HCT116 (cell line): ENCODE measurements at regions not wholly inside any gene's neighbourhood (a gene's known extent, or its start where the extent isn't known, plus 50 kb on each side); places are given as distances from the start of the nearest gene placed in this dataset.

ENCODE experiments used
- ATAC-seq: fragments of 200-7000 bp; cut with Tn5 transposase; 2 replicates; pipeline ENCODE4 v1.9.1; 2020; ENCODE audit warnings: mild to moderate bottlenecking, moderate library complexity
- BruUV-seq: library from RNA; stranded (reverse); fragments of 400-500 nt; replicated peaks from 2 replicates; lab custom pipeline; 2021; lab: Mats Ljungman, UMichigan
- CTCF ChIA-PET: fragments of 300-600 bp; sonication (Branson Sonifier 250); formaldehyde crosslinking; loops from one replicate; lab custom pipeline; 2021; ENCODE audit warnings: antibody characterized with exemption; lab: Charles Lee
- POLR2A ChIA-PET: fragments of 300-600, 350-600 bp; sonication (Branson Sonifier 250); formaldehyde crosslinking; loops from one replicate; lab custom pipeline; 2021; ENCODE audit warnings: antibody characterized with exemption; lab: Charles Lee
- RAD21 ChIA-PET, 2 experiments: fragments of 300-600 bp; sonication (Branson Sonifier 250); formaldehyde crosslinking; loops; one replicate each; lab custom pipeline; 2023; ENCODE audit warnings: low total read pairs in 2 of 2; ENCODE audit not compliant: uncharacterized antibody in 2 of 2, unreplicated experiment in 2 of 2, low non-redundant PET in 1 of 2; lab: Charles Lee
- DNase-seq: peaks from one replicate; pipeline ENCODE4 v3.0.0-alpha.2; 2010; ENCODE audit warnings: low read depth, low spot score
- H2AFZ ChIP-seq: fragments of 200-600 bp; shearing (Covaris generic), sonication (generic); 2 replicates; pipeline ENCODE4 v1.6.1; 2017; ENCODE audit warnings: low read depth, mixed run types, mixed read lengths, antibody characterized with exemption, low read length; ENCODE audit not compliant: poor library complexity, severe bottlenecking
- H3K27ac ChIP-seq: 2 replicates; pipeline ENCODE4 v1.5.1; 2012; ENCODE audit warnings: low read depth, low read length
- H3K27me3 ChIP-seq: fragments of 200-600 bp; sonication (generic); 2 replicates; pipeline ENCODE4 v1.6.1; 2016; ENCODE audit warnings: mixed run types, low read length, mixed read lengths; ENCODE audit not compliant: insufficient read depth
- H3K36me3 ChIP-seq, 2 experiments: fragments of 200-500 bp in 1 of 2; fragments of 200-600 bp in 1 of 2; sonication (Bioruptor generic) in 1 of 2; sonication (generic) in 1 of 2; 2 replicates each; pipeline versions ENCODE4 v1.5.1 to v1.6.1; 2014 to 2016; ENCODE audit warnings: low read length in 2 of 2, inconsistent platforms in 1 of 2, mixed read lengths in 1 of 2, mixed run types in 1 of 2; ENCODE audit not compliant: insufficient read depth in 2 of 2, control insufficient read depth in 1 of 2
- H3K4me1 ChIP-seq, 2 experiments: fragments of 200-600 bp in 1 of 2; sonication (generic) in 1 of 2; 2 replicates each; pipeline versions ENCODE4 v1.5.1 to v1.6.1; 2012 to 2017; ENCODE audit warnings: low read length in 2 of 2, inconsistent platforms in 1 of 2, mild to moderate bottlenecking in 1 of 2, mixed read lengths in 1 of 2, mixed run types in 1 of 2, moderate library complexity in 1 of 2; ENCODE audit not compliant: insufficient read depth in 2 of 2, control insufficient read depth in 1 of 2
- H3K4me2 ChIP-seq: fragments of 200-600 bp; sonication (generic); 2 replicates; pipeline ENCODE4 v1.6.1; 2017; ENCODE audit warnings: mixed run types, low read length, mixed read lengths
- H3K4me3 ChIP-seq, 2 experiments: fragments of 200-600 bp in 1 of 2; sonication (generic) in 1 of 2; replicated peaks in 1 of 2; 2 replicates each; pipeline ENCODE4 v1.5.1; 2011 to 2016; ENCODE audit warnings: low read length in 2 of 2, control low read depth in 1 of 2, low read depth in 1 of 2, mild to moderate bottlenecking in 1 of 2, mixed read lengths in 1 of 2, mixed run types in 1 of 2
- H3K79me2 ChIP-seq: fragments of 200-600 bp; sonication (generic); 2 replicates; pipeline ENCODE4 v1.6.1; 2017; ENCODE audit warnings: mild to moderate bottlenecking, mixed run types, low read length, moderate library complexity, mixed read lengths; ENCODE audit not compliant: insufficient read depth
- H3K9ac ChIP-seq: fragments of 200-600 bp; sonication (generic); 2 replicates; pipeline ENCODE4 v1.6.1; 2016; ENCODE audit warnings: low read length, mixed read lengths
- H3K9me2 ChIP-seq: fragments of 200-600 bp; sonication (generic), shearing (Covaris generic); 2 replicates; pipeline ENCODE4 v1.6.1; 2017; ENCODE audit warnings: mixed run types, mild to moderate bottlenecking, moderate library complexity; ENCODE audit not compliant: insufficient read depth
- H3K9me3 ChIP-seq, 2 experiments: fragments of 200-500 bp in 1 of 2; fragments of 200-600 bp in 1 of 2; sonication (Bioruptor generic) in 1 of 2; sonication (generic) in 1 of 2; 2 replicates each; pipeline ENCODE4 v1.6.1; 2014 to 2017; ENCODE audit warnings: low read length in 2 of 2, mixed read lengths in 2 of 2, inconsistent platforms in 1 of 2, low read depth in 1 of 2, mild to moderate bottlenecking in 1 of 2, mixed run types in 1 of 2, moderate library complexity in 1 of 2; ENCODE audit not compliant: control insufficient read depth in 1 of 2, insufficient read depth in 1 of 2
- H4K20me1 ChIP-seq: fragments of 200-600 bp; sonication (generic), shearing (Covaris generic); 2 replicates; pipeline ENCODE4 v1.6.1; 2017; ENCODE audit warnings: mixed run types, mild to moderate bottlenecking, moderate library complexity; ENCODE audit not compliant: insufficient read depth
- CBX3 ChIP-seq: IDR thresholded peaks from 2 replicates; pipeline ENCODE4 v1.6.1; 2012; ENCODE audit warnings: low read depth
- EGR1 ChIP-seq: IDR thresholded peaks from 2 replicates; pipeline ENCODE4 v1.6.1; 2012; ENCODE audit warnings: low read depth
- ELF1 ChIP-seq: IDR thresholded peaks from 2 replicates; pipeline ENCODE4 v1.6.1; 2012; ENCODE audit warnings: low read depth, borderline replicate concordance
- EZH2 ChIP-seq: fragments of 200-600 bp; sonication (generic); IDR thresholded peaks from 2 replicates; pipeline ENCODE4 v1.6.1; 2017; ENCODE audit warnings: antibody characterized with exemption, mixed run types
- EZH2phosphoT487 ChIP-seq: fragments of 200-600 bp; IDR thresholded peaks from 2 replicates; pipeline ENCODE4 v1.6.1; 2018; ENCODE audit warnings: antibody characterized with exemption, borderline replicate concordance
- FOSL1 ChIP-seq: IDR thresholded peaks from 2 replicates; pipeline ENCODE4 v1.6.1; 2012; ENCODE audit warnings: low read depth
- JUND ChIP-seq: IDR thresholded peaks from 2 replicates; pipeline ENCODE4 v1.6.1; 2012
- POLR2A ChIP-seq: IDR thresholded peaks from 2 replicates; pipeline ENCODE4 v1.7.0; 2011; ENCODE audit warnings: borderline replicate concordance; ENCODE audit not compliant: insufficient read depth, insufficient read length; ENCODE audit errors: extremely low read depth
- POLR2AphosphoS5 ChIP-seq: IDR thresholded peaks from 2 replicates; pipeline ENCODE4 v1.6.1; 2011; ENCODE audit warnings: mild to moderate bottlenecking, low read depth, low read length, moderate library complexity
- RAD21 ChIP-seq: IDR thresholded peaks from 2 replicates; pipeline ENCODE4 v1.6.1; 2012; ENCODE audit warnings: low read depth, mild to moderate bottlenecking
- SP1 ChIP-seq: IDR thresholded peaks from 2 replicates; pipeline ENCODE4 v1.6.1; 2012; ENCODE audit warnings: low read depth
- SRF ChIP-seq: IDR thresholded peaks from 2 replicates; pipeline ENCODE4 v1.6.1; 2012; ENCODE audit warnings: low read depth
- TCF7L2 ChIP-seq: IDR thresholded peaks from 2 replicates; pipeline ENCODE4 v1.7.0; 2011; ENCODE audit warnings: borderline replicate concordance, inconsistent platforms; ENCODE audit not compliant: insufficient read depth, insufficient read length; ENCODE audit errors: extremely low read depth
- YY1 ChIP-seq: IDR thresholded peaks from 2 replicates; pipeline ENCODE4 v1.6.1; 2011; ENCODE audit warnings: low read length, low read depth, moderate library complexity, mild to moderate bottlenecking; ENCODE audit not compliant: insufficient replicate concordance; ENCODE audit errors: extremely low read depth
- ZFX ChIP-seq: fragments of 450-650 bp; IDR thresholded peaks from 2 replicates; pipeline ENCODE4 v1.6.1; 2017
- intact Hi-C: fragments of 100-400 bp; cut with micrococcal nuclease; formaldehyde crosslinking; loops from 2 replicates; pipeline ENCODE4 v1.10.0; 2022
- TF ChIP-seq, protein P1 (sequence below): IDR thresholded peaks from 2 replicates; pipeline ENCODE4 v1.6.1; 2012; ENCODE audit warnings: low read depth
- TF ChIP-seq, protein P2 (sequence below): IDR thresholded peaks from 2 replicates; pipeline ENCODE4 v1.6.1; 2011; ENCODE audit warnings: mild to moderate bottlenecking, low read length, moderate library complexity; ENCODE audit not compliant: insufficient replicate concordance; ENCODE audit errors: extremely low read depth
- TF ChIP-seq, protein P3 (sequence below): IDR thresholded peaks from 2 replicates; pipeline ENCODE4 v1.6.1; 2012
- TF ChIP-seq, protein P4 (sequence below), 3 experiments: fragments of 200-600 bp in 1 of 3; sonication (generic) in 1 of 3; IDR thresholded peaks in 2 of 3; conservative IDR thresholded peaks in 1 of 3; 2 replicates each; pipeline ENCODE4 v1.5.1; 2012 to 2017; ENCODE audit warnings: low read depth in 2 of 3, low read length in 2 of 3, antibody characterized with exemption in 1 of 3, borderline replicate concordance in 1 of 3, control low read depth in 1 of 3, mild to moderate bottlenecking in 1 of 3, mixed read lengths in 1 of 3, mixed run types in 1 of 3, moderate library complexity in 1 of 3; ENCODE audit not compliant: insufficient read depth in 1 of 3

DNA sequence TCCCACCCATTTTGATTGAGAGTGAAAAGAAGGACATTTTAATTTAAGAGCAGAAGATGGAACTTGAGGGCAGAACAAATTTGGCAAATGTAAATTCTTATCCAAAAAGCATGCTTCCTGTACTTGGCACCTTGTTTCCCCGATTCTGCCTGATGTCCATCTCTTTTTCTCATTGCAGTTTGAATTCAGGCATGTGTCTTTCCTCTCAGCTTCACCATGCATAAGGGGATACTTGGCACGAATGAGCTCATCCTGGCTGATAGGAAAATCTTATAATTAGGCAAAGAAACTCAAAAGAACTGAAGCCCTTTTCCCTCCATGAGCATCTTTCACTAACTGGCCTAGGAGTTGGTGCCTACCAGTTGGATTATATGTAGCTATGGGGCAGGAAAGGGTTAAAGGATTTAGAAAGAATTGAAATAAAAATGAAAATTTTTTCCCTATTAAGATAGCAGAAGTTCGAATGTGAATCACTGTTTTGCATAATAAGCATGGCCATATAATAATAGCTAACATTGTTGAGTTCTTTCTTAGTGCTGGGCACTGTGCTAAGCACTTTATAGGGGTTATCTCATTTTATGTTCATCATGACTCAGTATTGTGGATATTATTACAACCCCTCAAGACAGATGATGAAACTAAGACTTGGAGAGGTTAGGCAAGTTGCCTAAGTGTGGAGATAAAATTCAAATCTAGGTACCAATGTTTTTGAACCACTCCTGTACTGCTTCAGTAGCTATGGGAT lies 386.6 kb downstream of the KCNRG start:
- no peak for ATAC-seq
- Histone ChIP-seq H3K79me2 (no peaks in the 10 kb centered on the region), H3K27me3 (no peaks in the 10 kb centered on the region), H3K27ac (no peak overlapping the region), H2AFZ (no peak overlapping the region), H4K20me1 (no peaks in the 10 kb centered on the region), H3K9me2 (no peaks in the 10 kb centered on the region), H3K9ac (no peak overlapping the region), H3K4me1 (no peaks in the 10 kb centered on the region), H3K4me3 (no peak overlapping the region), H3K36me3 (no peaks in the 10 kb centered on the region), H3K9me3 (no peaks in the 10 kb centered on the region), H3K4me2 (no peak overlapping the region)
- BruUV-seq: no TSS peak
- no peak for TF ChIP-seq TCF7L2
- no peak for TF ChIP-seq YY1
- no peak for TF ChIP-seq JUND
- TF ChIP-seq, protein P1, sequence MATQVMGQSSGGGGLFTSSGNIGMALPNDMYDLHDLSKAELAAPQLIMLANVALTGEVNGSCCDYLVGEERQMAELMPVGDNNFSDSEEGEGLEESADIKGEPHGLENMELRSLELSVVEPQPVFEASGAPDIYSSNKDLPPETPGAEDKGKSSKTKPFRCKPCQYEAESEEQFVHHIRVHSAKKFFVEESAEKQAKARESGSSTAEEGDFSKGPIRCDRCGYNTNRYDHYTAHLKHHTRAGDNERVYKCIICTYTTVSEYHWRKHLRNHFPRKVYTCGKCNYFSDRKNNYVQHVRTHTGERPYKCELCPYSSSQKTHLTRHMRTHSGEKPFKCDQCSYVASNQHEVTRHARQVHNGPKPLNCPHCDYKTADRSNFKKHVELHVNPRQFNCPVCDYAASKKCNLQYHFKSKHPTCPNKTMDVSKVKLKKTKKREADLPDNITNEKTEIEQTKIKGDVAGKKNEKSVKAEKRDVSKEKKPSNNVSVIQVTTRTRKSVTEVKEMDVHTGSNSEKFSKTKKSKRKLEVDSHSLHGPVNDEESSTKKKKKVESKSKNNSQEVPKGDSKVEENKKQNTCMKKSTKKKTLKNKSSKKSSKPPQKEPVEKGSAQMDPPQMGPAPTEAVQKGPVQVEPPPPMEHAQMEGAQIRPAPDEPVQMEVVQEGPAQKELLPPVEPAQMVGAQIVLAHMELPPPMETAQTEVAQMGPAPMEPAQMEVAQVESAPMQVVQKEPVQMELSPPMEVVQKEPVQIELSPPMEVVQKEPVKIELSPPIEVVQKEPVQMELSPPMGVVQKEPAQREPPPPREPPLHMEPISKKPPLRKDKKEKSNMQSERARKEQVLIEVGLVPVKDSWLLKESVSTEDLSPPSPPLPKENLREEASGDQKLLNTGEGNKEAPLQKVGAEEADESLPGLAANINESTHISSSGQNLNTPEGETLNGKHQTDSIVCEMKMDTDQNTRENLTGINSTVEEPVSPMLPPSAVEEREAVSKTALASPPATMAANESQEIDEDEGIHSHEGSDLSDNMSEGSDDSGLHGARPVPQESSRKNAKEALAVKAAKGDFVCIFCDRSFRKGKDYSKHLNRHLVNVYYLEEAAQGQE: no peak
- TF ChIP-seq EZH2: no peak
- TF ChIP-seq FOSL1: no peak
- no peak for TF ChIP-seq SRF
- TF ChIP-seq POLR2AphosphoS5: no peak
- no peak for TF ChIP-seq ELF1
- TF ChIP-seq SP1: no peak
- no peak for TF ChIP-seq ZFX
- TF ChIP-seq, protein P2, sequence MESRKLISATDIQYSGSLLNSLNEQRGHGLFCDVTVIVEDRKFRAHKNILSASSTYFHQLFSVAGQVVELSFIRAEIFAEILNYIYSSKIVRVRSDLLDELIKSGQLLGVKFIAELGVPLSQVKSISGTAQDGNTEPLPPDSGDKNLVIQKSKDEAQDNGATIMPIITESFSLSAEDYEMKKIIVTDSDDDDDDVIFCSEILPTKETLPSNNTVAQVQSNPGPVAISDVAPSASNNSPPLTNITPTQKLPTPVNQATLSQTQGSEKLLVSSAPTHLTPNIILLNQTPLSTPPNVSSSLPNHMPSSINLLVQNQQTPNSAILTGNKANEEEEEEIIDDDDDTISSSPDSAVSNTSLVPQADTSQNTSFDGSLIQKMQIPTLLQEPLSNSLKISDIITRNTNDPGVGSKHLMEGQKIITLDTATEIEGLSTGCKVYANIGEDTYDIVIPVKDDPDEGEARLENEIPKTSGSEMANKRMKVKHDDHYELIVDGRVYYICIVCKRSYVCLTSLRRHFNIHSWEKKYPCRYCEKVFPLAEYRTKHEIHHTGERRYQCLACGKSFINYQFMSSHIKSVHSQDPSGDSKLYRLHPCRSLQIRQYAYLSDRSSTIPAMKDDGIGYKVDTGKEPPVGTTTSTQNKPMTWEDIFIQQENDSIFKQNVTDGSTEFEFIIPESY: no peak
- no peak for TF ChIP-seq EZH2phosphoT487
- TF ChIP-seq, protein P3, sequence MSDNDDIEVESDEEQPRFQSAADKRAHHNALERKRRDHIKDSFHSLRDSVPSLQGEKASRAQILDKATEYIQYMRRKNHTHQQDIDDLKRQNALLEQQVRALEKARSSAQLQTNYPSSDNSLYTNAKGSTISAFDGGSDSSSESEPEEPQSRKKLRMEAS: no peak
- TF ChIP-seq RAD21: no peak
- no peak for TF ChIP-seq POLR2A
- TF ChIP-seq CBX3: no peak
- TF ChIP-seq, protein P4, sequence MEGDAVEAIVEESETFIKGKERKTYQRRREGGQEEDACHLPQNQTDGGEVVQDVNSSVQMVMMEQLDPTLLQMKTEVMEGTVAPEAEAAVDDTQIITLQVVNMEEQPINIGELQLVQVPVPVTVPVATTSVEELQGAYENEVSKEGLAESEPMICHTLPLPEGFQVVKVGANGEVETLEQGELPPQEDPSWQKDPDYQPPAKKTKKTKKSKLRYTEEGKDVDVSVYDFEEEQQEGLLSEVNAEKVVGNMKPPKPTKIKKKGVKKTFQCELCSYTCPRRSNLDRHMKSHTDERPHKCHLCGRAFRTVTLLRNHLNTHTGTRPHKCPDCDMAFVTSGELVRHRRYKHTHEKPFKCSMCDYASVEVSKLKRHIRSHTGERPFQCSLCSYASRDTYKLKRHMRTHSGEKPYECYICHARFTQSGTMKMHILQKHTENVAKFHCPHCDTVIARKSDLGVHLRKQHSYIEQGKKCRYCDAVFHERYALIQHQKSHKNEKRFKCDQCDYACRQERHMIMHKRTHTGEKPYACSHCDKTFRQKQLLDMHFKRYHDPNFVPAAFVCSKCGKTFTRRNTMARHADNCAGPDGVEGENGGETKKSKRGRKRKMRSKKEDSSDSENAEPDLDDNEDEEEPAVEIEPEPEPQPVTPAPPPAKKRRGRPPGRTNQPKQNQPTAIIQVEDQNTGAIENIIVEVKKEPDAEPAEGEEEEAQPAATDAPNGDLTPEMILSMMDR (IDR thresholded peaks at IDR 0.05 in 2 of 3, conservative IDR thresholded peaks at IDR 0.05 in 1 of 3; ENCODE audit: borderline replicate concordance in 1 of 3, insufficient read depth in 1 of 3, low read depth in 2 of 3, low read length in 2 of 3): no peak
- TF ChIP-seq EGR1: no peak
- RAD21 ChIA-PET: no interaction called here
- intact Hi-C loops: no loop called here
- CTCF ChIA-PET: no interaction called here
- DNase-seq: no peak
- POLR2A ChIA-PET: no interaction called here
